Hematopoietic multipotent progenitor cell treated with erythropoietin and hydrocortisone succinate and interleukin-3 and kit ligand, for 15 days (in vitro differentiated cells): ENCODE measurements at regions not wholly inside any gene's neighbourhood (a gene's known extent, or its start where the extent isn't known, plus 50 kb on each side); places are given as distances from the start of the nearest gene placed in this dataset.

Experiments used
- DNase-seq: peaks from one replicate; pipeline ENCODE4 v3.0.0-alpha.2; 2015; ENCODE audit warnings: low spot score

DNA sequence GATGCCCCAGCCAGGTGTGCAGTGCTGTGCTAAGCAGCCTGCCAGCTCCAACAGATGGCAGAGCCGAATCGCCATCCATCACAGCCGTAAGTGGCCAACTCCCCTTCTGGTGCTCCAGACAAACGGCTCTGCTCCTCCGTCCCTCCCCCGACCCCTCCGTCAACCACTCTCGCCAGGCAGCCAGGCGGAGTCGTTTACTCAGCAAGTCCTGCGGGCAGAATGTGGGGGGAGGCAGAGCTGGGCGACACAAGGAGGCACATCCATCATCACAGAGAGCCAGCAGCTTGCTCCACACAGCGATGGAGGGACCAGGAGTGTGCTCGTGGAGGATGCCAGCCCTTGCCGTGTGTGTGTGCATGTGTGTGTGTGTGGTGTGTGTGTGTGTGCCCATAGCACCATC is 206.6 kb upstream of the GRIK3 start:
- DNase-seq: no peak

DNA sequence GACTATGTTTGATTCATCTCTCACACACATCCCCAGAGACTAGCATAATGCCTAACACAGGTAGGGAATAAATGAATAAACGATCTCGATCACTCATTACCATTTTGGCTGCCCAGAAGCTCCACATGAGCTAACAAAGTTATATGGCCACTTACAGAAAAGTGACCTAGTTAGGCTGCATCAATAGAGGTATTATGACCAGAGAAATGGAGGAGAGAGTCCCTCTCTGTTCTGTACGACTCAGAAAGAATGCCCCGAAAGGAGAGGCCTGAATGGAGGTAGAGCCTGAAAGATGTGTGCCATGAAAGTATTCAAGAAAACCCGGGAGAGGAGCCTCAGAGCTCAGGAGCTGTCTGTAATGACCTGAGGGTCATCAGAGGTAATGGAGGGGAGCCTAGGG is 208.2 kb upstream of the GRIK3 start:
- no peak for DNase-seq

DNA sequence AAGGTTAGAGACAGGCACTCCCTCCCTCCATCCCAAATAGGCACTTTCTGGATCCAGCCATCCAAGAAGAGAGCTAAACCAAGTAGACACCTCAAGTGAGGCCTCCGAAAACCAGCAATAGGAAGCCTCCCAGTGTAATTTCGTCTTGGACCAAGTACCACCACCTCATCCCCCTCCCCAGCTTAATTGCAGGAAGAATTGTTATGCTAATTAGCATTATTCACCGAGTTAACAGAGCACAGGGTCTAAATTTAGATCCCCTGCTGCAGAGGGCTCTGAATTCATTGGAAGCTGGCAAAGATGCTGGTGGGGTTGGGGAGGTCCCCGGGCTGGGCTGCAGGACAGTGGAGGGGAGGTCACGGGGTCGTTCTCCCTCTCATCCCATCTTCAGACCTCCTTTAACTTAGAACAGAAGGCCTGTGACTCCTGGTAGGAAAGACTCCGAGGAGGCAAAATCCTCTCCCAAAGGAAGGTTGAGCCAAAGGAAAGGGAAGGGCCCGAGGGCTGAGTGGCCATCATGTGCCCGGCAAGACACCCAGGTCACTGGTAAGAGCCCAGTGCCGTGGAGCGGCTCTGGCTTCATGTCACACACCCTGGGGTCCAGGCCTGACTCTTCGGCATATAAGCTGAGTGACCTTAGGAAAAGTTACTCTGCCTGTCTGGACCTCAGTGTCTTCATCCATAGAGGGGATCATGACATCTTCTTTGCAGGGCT is 209.2 kb upstream of the GRIK3 start:
- DNase-seq: no peak

DNA sequence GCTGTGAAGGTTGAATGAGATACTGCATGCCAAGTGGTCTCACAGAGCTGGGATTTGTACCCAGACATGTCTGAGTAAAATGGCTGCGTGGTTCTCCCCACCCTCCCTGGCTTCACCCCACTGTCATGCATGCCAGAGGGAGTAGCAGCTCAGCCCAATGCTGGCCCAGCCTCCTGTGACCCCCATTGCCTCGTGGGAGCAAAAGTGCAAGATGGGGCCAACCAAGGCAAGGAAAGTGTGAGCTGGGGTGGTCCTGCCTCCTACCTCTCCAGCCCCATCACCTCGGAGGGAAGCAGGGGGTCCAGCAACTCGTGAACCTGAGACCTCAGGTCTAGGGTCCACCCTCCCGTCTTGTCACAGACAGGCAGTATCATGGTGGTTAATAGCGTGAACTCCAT is 209.8 kb upstream of the GRIK3 start:
- DNase-seq: no peak

DNA sequence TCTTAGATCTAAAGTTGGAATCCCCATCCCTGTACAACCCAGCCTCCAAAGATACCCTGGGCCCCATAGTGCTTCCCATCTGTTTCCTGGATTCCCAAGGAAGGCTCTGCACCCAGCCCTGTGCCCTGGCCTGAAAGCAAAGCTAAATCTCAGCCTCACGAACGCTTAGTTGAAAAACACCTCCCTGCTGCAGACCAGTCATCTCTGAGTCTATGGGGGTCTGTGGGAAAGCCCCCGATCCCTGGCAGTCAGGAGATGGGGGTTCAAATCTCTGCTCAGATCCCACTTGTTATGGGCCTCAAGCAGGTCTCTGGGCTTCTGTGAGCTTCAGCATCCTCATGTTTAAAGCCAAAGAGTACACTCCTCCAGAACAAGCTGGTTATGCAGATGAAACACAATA is 210.5 kb upstream of the GRIK3 start:
- DNase-seq: no peak

DNA sequence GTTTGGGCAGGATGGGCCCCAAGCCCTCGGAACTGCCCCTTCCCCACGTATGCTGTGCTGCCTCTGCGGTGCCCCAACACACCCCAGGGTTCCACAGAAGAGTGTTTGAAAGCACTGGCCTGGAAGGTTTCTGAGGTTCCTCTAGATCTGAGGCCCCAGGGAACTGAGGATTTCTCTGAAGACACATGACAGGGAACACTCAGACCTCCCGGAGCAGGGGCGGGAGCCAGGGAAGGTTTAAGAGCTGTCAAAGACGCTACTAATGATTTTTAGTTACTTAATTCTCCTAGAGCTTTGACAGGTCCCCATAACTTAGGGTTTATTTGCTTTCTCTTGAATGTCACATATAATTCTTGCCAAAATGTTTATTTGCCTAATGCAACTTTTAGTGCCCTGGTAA is 212.3 kb upstream of the GRIK3 start:
- no peak for DNase-seq

DNA sequence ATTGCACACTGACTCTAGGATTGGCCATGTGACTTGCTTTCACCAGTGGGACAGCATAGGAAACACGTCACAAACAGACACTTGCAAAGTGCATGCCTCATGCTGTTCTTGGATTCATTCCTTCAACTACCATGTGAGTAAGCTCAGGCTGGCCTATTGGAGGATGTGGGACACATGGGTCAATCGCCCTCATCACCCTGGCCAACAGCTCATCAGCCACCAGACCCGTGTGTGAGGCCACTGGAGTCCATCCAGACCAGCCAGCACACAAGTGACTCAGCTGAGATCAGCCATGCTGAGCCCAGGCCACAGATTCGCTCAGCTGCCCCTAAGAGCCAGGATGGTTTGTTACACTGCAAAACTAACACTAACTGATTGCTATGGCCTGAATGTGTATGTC is 216.1 kb upstream of the GRIK3 start:
- no peak for DNase-seq

DNA sequence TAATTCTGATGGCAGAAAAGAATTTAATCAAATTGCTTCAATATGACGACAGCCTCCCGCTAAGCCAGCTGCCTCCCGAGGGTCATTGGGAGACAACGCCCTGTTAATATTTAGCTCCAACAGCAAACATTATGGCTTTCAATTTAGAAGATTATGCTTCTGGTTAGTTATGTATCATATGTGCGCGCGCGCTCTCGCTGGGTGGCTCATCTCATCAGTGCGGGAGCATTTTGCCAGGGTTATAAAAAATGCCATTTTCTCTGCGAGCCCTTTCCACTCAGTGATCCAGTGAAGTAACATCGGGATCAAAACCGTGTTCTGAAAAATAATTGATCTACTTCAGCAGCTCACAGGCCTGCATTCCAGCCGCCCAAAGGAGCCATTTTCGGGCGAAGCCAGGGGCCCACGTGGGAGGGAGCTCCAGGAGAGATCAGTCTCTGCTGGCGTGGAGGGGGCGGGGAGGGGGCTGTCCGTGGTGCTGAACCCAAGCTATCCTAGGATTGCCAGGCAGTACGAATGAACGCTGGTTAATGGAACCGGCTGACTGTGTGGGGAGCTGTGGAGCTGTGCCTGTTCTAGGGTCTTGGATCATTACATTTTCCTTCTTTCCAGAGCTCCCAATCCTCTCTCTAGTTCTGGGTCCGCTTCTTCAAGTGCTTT is 219.1 kb upstream of the ZC3H12A start:
- no peak for DNase-seq

DNA sequence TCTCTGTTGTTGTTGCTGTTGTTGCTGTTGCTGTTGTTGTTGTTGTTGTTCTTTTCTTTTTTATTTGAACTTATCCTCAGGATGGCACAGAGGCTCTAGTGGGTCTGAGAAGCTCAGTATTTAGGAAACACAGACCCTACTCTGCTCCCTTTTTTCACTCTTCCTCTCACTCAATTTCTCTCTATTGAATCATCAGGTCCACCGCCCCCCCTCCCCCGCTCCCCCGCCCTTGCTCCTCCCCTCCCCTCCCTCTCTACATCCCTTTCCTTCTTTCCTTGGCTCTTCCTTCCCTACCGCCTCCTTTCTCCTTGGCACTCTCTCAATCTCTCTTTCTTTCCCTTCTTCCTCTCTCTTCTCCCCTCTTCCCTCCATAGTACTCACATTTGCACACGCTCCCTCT is 218.5 kb upstream of the ZC3H12A start:
- DNase-seq: no peak

DNA sequence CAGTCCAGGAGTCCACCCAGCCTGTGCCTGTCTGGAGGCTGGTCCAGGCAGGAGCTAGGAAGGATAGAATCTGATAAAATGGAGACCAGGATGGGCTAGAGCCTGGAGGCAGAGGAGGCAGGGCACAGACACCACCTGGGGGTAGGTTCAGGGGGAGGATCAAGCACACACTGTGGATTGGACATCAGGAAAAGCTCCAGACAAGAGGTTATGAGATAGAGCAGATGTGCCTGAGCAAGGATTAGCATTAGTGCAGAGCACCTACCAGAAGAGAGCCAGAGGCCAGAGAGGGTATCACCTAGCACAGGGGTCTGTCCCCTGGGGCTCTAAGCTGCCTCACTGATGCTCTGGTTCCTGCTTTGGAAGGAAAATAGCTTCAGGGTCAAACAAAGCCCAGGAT is 216.7 kb upstream of the ZC3H12A start:
- no peak for DNase-seq

DNA sequence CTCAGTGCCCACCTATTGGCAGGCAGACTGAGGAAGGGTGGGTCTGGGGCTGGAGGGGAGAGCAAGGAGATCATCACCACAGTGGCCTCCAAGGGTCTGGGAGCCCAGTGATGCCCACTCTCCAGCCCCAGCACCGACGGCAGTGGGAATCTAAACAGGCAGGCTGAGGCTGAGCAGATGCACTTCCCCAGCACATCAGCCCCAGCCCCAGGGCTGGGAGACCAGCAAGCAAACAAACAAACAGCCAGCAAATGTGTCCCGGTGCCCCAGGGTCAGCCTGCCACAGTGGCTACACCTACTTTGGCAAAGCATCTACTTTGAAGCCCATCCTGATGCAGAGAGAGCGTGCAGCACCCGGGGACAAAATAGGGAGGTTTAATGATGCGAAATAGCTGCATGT is 216.3 kb upstream of the ZC3H12A start:
- DNase-seq: no peak

DNA sequence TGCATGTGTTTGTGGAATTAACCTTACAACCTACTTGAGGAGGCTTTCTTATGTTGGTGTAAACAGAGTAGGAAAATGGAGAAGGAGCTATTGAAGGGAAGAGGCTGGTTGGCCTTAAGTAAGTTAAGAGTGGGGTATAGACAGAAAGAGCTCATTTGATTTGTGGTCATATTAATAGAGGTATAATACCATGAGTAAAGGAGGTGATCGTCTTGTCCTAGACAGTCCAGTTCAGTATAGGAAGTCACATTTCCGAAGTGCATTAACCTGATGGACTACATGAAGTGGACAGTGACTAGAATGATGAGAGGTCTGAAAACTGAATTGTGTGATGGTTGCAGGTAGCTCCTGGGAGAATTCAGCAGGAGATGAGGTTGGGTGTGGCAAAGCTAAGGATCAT is 215.4 kb upstream of the ZC3H12A start:
- DNase-seq: no peak

DNA sequence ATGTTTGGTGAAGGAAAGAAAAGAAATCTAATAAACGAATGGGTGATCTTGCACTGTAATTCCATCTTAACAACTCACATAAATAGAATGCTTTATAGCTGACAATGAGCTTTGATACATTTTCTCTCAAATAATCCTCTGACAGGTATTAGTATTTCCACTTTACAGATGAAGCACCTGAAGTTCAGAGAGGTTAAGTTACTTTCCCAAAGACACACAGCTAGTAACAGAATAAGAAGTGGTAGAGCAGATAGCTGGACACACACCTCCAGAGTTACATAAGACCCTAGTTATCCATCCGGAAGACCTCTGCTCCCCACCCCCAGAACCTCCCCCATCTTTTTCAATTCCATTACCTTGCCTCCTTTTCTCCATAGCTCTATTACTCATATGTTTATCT is 213.3 kb upstream of the ZC3H12A start:
- DNase-seq: no peak

DNA sequence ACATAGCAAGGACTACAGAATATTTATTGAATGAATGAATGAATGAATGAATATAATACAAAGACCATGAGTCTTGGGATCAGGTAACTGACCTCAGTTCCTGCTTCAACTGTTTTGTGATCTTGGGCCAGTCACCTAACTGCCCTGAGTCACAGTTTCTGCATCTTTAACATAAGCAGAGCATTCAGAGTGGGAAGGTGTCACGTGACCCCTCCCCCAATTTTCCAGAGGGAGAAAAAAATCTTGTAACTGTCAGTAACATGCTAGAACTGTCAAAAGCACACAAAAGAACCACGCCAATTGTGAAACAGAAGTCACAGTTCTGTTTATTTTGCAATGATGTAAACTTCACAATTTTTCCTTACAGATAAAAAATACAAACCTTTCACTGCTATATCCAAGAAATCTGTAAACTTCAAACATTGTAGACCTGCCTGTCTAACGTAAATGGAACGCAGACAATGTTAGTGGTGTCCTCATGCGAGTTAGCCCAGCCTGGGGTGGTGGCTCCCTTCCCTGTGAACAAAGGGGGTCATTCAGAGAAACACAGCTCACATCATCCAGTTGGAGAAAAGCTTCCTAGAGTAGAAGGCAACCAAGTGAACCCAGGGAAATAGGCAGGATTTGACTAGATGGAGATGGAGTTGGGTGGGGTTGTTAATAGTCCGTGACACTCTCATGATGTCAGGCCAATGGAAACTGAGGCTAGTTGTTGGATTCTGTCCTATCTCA is 211.8 kb upstream of the ZC3H12A start:
- no peak for DNase-seq

DNA sequence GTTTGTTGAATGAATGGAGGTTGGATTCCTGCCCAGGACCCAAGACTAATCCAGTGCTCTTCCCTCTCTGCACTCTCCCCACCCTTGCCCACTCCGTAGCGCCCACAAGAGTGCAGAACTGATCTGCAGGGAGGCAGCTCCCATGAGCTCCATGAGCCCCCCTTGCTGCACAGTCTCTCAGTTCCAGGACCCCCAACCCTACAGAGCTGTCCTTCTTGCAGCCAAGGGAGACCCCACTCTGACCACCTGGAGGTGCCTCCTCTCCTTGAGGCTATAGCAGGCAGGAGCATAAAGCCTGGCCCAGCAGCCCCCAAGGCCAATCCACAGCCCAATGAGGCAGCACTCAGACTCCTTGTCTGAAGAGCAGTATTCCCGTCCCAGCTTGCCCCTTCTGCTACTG is 209.2 kb upstream of the ZC3H12A start:
- DNase-seq: no peak

DNA sequence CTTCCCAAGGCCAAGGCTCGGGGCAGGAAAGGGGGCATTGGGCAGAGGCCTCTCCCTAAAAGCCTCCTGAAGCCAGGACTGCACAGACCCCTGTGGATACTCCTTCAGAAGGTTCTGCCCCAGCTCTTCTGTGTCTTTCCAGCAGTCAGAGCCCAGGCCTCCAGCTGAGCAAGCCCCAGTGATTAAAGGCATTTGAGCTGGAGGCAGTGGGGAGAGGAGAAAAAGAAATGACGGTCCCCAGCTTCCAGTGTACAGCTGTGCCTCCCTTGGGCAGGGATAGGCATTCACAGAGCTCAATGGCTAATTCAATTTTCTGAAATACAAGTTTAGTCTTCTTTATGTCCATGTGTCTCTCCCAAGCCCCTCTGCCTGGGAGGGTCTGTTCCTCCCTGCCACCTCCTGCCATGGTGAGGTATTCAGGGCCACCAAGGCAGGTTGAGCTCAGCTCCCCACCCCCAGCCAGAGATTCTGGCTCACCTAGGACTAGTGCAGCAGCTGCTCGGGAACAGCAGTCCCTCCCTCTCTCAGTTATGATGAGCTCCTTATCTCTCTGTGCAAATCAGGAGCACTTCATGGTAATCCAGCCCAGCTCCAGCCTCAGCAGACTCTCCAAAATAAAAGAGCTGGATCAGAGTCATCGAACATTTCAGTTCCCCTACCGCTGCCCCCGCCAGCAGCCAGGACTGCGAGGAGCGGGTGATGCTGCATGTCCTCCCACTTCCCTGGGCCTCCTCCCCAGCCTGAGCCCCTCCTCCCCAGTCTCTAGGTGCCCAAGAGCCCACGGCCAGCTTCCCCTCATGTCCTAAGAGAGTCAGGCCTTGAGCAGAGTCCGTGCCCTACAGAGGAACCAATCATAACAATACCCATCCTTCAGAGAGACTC is 208.4 kb upstream of the ZC3H12A start:
- no peak for DNase-seq

DNA sequence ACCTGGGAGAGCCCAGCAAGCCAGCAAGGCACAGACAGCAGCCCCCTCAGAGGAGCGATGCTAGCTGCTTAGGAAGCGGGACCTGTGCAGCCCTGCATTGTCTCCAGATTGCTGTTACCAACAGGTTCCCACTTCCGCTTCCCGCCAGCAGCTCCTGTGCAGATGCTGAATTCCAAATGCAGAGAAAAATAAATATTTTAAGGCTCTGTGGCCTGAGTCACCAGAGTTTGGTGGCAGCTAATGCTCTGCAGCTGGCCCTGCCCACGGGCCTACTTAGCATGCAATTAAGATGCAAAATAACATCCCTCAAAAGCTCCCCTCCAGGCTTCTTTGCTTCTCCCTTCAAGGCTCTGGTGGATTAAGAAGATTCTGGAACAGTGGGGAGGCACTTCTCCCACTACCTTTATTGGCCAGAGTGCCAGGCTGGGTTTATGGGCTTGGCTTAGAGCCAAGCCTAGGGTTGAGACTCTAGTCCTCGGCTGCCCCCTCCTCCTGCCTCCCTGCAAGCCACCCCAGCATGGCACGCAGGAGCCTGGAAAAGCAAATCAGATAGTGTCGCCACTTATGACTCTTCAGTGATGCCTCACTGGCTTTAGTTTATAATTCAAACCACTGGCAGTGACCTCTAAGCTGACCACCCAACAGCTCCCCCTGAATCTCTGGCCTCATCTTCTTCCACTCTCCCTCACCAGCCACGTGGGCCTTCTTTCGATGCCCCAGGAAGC is 207.1 kb upstream of the ZC3H12A start:
- DNase-seq: no peak

DNA sequence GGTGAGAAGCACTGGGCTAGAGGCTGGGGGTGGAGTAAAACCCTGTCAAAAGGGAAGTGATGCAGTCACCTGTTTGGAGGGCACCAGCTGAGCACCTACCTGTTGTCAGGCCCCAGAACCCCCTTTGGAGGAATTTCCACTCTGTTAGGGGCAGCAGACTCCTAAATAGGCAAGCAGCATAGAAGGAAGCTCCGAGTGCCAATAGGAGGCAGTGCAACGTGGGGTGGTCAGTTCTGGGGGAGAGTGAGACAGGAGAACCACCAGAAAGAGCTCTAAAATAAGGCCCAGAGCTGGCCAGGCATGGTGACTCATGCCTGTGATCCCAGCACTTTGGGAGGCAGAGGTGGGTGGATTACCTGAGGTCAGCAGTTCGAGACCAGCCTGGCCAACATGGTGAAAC is 203.7 kb upstream of the ZC3H12A start:
- DNase-seq: no peak

DNA sequence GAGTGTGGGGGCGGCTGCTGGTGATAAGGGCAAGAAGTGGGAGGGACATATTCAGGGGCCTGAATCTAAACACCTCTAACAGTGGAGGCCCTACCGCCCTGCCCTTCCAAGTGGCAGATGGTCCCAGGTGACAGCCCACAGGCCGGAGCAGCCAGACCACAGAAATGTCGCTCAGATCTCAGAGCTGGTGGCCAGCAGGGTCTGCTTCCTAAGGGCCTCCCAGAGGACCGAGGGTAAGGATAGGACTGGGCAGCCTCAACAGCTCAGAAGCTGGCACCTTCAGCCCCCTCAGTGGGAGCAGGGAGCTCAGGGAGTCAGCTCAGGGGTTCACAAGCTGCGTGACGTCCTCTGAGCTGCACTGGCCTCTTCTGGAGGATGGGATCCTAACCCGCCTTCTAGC is 201.8 kb upstream of the ZC3H12A start:
- no peak for DNase-seq

DNA sequence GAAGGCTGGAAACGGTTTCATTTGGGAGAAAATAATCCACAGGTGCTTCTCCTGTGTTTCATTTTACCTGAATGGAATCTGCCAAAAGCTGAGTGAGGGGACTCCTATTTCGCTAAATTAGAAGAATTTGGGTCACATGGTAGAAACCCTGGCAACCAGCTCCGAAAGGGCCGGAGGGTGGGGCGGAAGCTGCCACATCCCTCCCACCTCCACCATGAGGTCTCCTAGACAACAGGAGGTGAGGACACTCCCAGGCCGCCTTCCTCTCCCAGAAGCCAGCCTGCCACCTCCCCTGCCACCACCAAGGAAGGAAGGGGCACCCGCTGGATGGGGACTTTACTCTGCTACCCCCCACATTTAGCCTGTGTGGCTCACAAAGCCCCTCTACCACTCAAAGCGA is 199.9 kb upstream of the ZC3H12A start:
- DNase-seq: no peak

DNA sequence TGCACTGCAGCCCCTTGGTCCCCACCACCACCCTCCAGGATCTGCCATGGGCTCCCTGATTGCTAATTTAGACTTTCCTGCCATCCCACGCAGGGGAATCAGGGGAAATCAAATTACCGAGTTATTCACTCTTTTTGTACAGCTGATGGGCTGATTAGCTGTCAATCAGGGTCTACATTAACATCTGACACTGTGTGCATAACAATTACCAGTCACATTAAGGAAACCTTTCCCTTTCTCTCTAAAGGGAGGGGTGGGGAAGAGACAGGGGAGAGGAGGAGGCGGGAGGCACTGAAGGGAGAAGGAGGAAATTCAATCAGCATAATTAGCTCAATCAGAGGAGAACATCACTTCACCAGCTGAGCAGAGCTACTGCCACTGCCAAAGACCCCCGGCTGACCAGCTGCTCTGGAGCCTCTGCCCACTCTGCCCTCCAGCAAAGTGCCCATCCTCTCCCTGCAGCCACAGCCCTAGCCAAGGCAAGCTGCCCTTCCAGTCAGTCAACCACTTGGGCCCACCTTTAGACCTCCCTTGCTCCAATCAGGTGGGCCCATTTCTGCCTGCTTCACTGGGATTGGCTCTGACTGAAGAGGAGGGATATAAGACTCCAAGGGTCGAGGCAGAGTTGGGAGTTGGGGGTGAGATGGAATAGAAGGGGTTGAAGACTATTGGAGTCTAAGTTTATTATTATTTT is 199.3 kb upstream of the ZC3H12A start:
- no peak for DNase-seq
